ENCODE measurements at regions not wholly inside any gene's neighbourhood (a gene's known extent, or its start where the extent isn't known, plus 50 kb on each side); places are given as distances from the start of the nearest gene placed in this dataset.

GRCh38 chr16:76106647-76107046 is 170.6 kb upstream of the CNTNAP4 start:
- BruUV-seq (replicated peaks) = no TSS peak
- Histone ChIP-seq H3K4me2 (ENCODE audit: low read length) (no peak overlapping the region), H3K9me2 (ENCODE audit: insufficient read depth, low read length) (no peaks in the 10 kb centered on the region), H4K20me1 (ENCODE audit: insufficient read depth, low read length) (no peaks in the 10 kb centered on the region), H2AFZ (ENCODE audit: low read length) (no peak overlapping the region), H3K4me3 (ENCODE audit: low read depth, low read length, poor library complexity, severe bottlenecking) (no peak overlapping the region), H3K9me3 (ENCODE audit: low read length) (no peaks in the 10 kb centered on the region), H3K4me1 (ENCODE audit: insufficient read depth, low read length, poor library complexity, severe bottlenecking) (no peaks in the 10 kb centered on the region), H3K79me2 (ENCODE audit: insufficient read depth, low read depth, low read length) (no peaks in the 10 kb centered on the region), H3K36me3 (ENCODE audit: insufficient read depth, low read length) (no peaks in the 10 kb centered on the region), H3K27ac (ENCODE audit: low read depth, low read length, poor library complexity, severe bottlenecking) (no peak overlapping the region)
- ChIA-PET POLR2A (no interaction called here), CTCF (ENCODE audit: unreplicated experiment) (no interaction called here)
- DNase-seq (ENCODE audit: low spot score) = no peak
- intact Hi-C loops (cut with micrococcal nuclease; ENCODE audit: unreplicated experiment) = no loop called here
- TF ChIP-seq EZH2phosphoT487 (IDR thresholded peaks at IDR 0.05; ENCODE audit: borderline replicate concordance, low read depth, low read length) = no peak

- Histone ChIP-seq H2AFZ (ENCODE audit: low read length) (no peak overlapping the region), H3K4me2 (ENCODE audit: low read length) (no peak overlapping the region), H3K4me3 (ENCODE audit: low read depth, low read length, poor library complexity, severe bottlenecking) (no peak overlapping the region), H3K4me1 (ENCODE audit: insufficient read depth, low read length, poor library complexity, severe bottlenecking) (no peaks in the 10 kb centered on the region), H3K36me3 (ENCODE audit: insufficient read depth, low read length) (no peaks in the 10 kb centered on the region), H3K79me2 (ENCODE audit: insufficient read depth, low read depth, low read length) (no peaks in the 10 kb centered on the region), H4K20me1 (ENCODE audit: insufficient read depth, low read length) (no peaks in the 10 kb centered on the region), H3K27ac (ENCODE audit: low read depth, low read length, poor library complexity, severe bottlenecking) (no peak overlapping the region), H3K9me2 (ENCODE audit: insufficient read depth, low read length) (no peaks in the 10 kb centered on the region), H3K9me3 (ENCODE audit: low read length) (no peaks in the 10 kb centered on the region)
- ChIA-PET POLR2A (no interaction called here), CTCF (ENCODE audit: unreplicated experiment) (no interaction called here)
- intact Hi-C loops (cut with micrococcal nuclease; ENCODE audit: unreplicated experiment) = no loop called here
- BruUV-seq (replicated peaks) = no TSS peak
- no peak for DNase-seq (ENCODE audit: low spot score)
- no peak for TF ChIP-seq EZH2phosphoT487 (IDR thresholded peaks at IDR 0.05; ENCODE audit: borderline replicate concordance, low read depth, low read length)
- TF ChIP-seq CTCF (conservative IDR thresholded peaks at IDR 0.05; ENCODE audit: low read length) = 0 out of 2 replicates have a peak, but pooled peaks have one; percentile 14
These were observed 168.7 kb upstream of the CNTNAP4 start for GRCh38 chr16:76108460-76108859.

- CTCF ChIA-PET (ENCODE audit: unreplicated experiment) = no interaction called here
These were observed 162.5 kb upstream of the CNTNAP4 start for GRCh38 chr16:76114681-76115080.

More at GRCh38 chr16:76114681-76115080, 162.5 kb upstream of the CNTNAP4 start:
- H3K79me2 ChIP-seq (ENCODE audit: insufficient read depth, low read depth, low read length) = no peaks in the 10 kb centered on the region
- no peak for DNase-seq (ENCODE audit: low spot score)
- H3K4me1 ChIP-seq (ENCODE audit: insufficient read depth, low read length, poor library complexity, severe bottlenecking) = no peaks in the 10 kb centered on the region
- no peaks in the 10 kb centered on the region for H3K9me2 ChIP-seq (ENCODE audit: insufficient read depth, low read length)
- H3K27ac ChIP-seq (ENCODE audit: low read depth, low read length, poor library complexity, severe bottlenecking) = no peak overlapping the region
- H2AFZ ChIP-seq (ENCODE audit: low read length) = no peak overlapping the region
- H4K20me1 ChIP-seq (ENCODE audit: insufficient read depth, low read length) = no peaks in the 10 kb centered on the region
- H3K4me3 ChIP-seq (ENCODE audit: low read depth, low read length, poor library complexity, severe bottlenecking) = no peak overlapping the region
- BruUV-seq (replicated peaks) = no TSS peak
- intact Hi-C loops (cut with micrococcal nuclease; ENCODE audit: unreplicated experiment) = no loop called here
- no peak for TF ChIP-seq EZH2phosphoT487 (IDR thresholded peaks at IDR 0.05; ENCODE audit: borderline replicate concordance, low read depth, low read length)
- no peak for TF ChIP-seq CTCF (conservative IDR thresholded peaks at IDR 0.05; ENCODE audit: low read length)
- H3K4me2 ChIP-seq (ENCODE audit: low read length) = no peak overlapping the region
- POLR2A ChIA-PET = no interaction called here
- no peaks in the 10 kb centered on the region for H3K36me3 ChIP-seq (ENCODE audit: insufficient read depth, low read length)
- H3K9me3 ChIP-seq (ENCODE audit: low read length) = no peaks in the 10 kb centered on the region
